HUES6 (cell line): ENCODE measurements at regions not wholly inside any gene's neighbourhood (a gene's known extent, or its start where the extent isn't known, plus 50 kb on each side); places are given as distances from the start of the nearest gene placed in this dataset.

Experiments
- H3K27ac ChIP-seq: 2 replicates; pipeline ENCODE4 v1.7.0; 2013; ENCODE audit warnings: low read depth, mild to moderate bottlenecking, low read length, inconsistent platforms
- H3K27me3 ChIP-seq: 2 replicates; pipeline ENCODE4 v1.6.1; 2013; ENCODE audit warnings: low read length; ENCODE audit not compliant: control insufficient read depth, insufficient read depth
- H3K36me3 ChIP-seq: 2 replicates; pipeline ENCODE4 v1.6.1; 2013; ENCODE audit warnings: low read length; ENCODE audit not compliant: control insufficient read depth, insufficient read depth
- H3K4me1 ChIP-seq: 2 replicates; pipeline ENCODE4 v1.6.1; 2013; ENCODE audit warnings: low read length; ENCODE audit not compliant: control insufficient read depth, insufficient read depth
- H3K4me3 ChIP-seq: 2 replicates; pipeline ENCODE4 v1.5.1; 2013; ENCODE audit warnings: low read depth, low read length
- H3K9ac ChIP-seq: one replicate; pipeline ENCODE4 v1.6.1; 2013; ENCODE audit warnings: mild to moderate bottlenecking, low read length
- H3K9me3 ChIP-seq: 2 replicates; pipeline ENCODE4 v1.6.1; 2013; ENCODE audit warnings: low read depth, low read length; ENCODE audit not compliant: control insufficient read depth, insufficient read depth

DNA sequence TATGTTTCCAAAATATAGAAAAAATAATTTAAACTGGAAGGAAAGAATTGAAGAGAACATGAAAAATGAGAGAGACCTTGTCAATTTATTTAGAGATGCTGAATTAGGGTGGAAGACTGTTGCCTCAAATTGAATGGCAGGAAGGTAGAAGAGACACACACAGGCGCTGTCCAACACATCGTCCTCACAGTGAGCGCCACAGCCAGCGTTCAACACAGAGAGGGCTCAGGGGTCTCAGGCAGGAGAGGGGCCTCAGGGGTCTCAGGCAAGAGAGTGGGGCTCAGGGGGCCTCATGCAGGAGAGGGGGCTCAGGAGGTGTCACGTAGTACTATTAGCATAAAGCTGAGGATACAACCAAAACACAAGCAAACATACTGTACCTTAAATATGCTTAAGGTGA, 65.7 kb downstream of the TMEM18 start:
- no peak overlapping the region for H3K9ac ChIP-seq
- no peaks in the 10 kb centered on the region for H3K4me1 ChIP-seq
- H3K27ac ChIP-seq: no peak overlapping the region
- H3K36me3 ChIP-seq: no peaks in the 10 kb centered on the region
- H3K4me3 ChIP-seq: no peak overlapping the region
- H3K27me3 ChIP-seq: no peaks in the 10 kb centered on the region
- H3K9me3 ChIP-seq: no peaks in the 10 kb centered on the region

DNA sequence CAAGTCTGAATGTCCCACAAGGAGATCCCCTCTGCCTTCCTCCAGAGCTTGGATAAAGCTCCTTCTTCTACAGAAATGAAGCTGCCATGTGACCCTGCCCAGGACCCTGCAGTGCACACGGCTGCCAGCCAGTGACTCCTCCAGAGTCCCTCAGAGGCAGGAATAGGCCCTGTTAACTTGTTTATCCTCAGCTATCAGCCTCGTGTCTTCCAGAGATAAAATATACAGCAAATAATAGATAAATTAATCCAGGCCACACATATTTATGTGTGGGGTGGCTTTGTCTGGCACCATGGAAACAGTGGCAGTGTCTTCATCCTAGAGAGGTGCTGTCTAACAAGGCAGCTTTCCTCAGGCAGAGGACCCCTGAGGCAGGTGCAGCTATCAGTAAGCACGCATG, 66.7 kb downstream of the TMEM18 start:
- Histone ChIP-seq H3K4me3 (no peak overlapping the region), H3K9me3 (no peaks in the 10 kb centered on the region), H3K9ac (no peak overlapping the region), H3K27me3 (no peaks in the 10 kb centered on the region), H3K36me3 (no peaks in the 10 kb centered on the region), H3K27ac (no peak overlapping the region), H3K4me1 (no peaks in the 10 kb centered on the region)

DNA sequence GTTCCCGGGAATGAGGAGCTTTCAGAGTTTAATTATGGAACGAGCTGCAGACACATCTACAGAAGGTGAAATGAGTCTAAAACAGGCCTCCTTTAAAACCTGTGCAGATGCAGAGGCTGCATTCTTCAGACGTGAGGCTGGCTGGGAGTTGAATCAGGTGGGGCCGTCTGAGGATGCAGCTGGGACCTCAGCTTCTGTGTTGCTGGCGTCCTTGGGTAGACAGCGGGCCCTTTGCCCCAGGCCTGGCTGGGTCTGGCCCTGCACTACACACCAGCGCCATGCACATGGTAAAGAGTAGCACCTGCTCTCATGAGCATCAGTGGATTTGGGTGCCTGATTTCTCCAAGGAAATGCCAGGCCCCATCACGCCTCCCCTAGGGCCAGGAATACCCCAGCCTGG, 67.3 kb downstream of the TMEM18 start:
- Histone ChIP-seq H3K9ac (no peak overlapping the region), H3K9me3 (no peaks in the 10 kb centered on the region; the same call in 1 of the 2 replicates), H3K27me3 (no peaks in the 10 kb centered on the region), H3K27ac (no peak overlapping the region), H3K4me3 (no peak overlapping the region), H3K4me1 (no peaks in the 10 kb centered on the region), H3K36me3 (no peaks in the 10 kb centered on the region)

DNA sequence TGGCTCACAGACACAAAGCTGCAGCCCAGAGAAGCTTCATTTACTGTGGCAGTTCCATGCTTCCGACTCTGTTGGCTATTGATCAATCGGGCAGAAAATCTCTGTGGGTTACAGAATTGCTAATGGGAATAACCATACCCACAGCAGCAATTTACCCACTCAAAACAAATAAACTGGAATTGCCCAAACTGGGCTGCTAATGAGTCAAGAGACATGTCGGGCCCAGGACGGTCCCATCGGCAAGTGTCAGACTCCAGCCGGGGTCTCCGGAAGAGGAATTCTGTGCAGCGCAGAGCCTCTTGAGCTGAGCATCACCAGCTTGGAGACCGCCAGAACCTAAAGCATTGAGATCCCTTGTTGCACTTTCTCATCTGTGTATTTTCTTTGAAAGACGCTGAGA, 67.8 kb downstream of the TMEM18 start:
- no peak overlapping the region for H3K4me3 ChIP-seq
- no peaks in the 10 kb centered on the region for H3K4me1 ChIP-seq
- H3K36me3 ChIP-seq: no peaks in the 10 kb centered on the region
- no peaks in the 10 kb centered on the region for H3K27me3 ChIP-seq
- no peak overlapping the region for H3K27ac ChIP-seq
- no peaks in the 10 kb centered on the region; the same call in 1 of the 2 replicates for H3K9me3 ChIP-seq
- H3K9ac ChIP-seq: no peak overlapping the region

DNA sequence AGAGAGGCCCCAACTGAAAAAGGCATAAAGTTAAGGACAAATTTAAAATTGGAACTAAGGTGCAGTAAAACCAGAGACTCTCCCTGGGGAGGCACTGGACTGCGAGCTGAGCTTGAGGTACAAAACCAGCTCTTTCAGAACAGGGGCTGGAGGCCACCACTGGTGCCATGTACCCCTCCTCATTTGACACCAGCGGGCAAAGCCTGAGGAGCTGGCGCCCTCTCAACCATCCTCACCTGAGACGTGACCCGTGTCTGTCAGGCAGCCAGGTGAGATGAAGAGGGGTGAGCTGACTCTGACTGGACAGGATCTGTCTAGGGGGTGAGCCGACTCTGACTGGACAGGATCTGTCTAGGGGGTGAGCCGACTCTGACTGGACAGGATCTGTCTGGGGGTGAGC, 68.5 kb downstream of the TMEM18 start:
- H3K9ac ChIP-seq: no peak overlapping the region
- no peak overlapping the region for H3K27ac ChIP-seq
- no peaks in the 10 kb centered on the region for H3K36me3 ChIP-seq
- no peaks in the 10 kb centered on the region for H3K4me1 ChIP-seq
- H3K27me3 ChIP-seq: no peaks in the 10 kb centered on the region
- no peaks in the 10 kb centered on the region; the same call in 1 of the 2 replicates for H3K9me3 ChIP-seq
- no peak overlapping the region for H3K4me3 ChIP-seq

DNA sequence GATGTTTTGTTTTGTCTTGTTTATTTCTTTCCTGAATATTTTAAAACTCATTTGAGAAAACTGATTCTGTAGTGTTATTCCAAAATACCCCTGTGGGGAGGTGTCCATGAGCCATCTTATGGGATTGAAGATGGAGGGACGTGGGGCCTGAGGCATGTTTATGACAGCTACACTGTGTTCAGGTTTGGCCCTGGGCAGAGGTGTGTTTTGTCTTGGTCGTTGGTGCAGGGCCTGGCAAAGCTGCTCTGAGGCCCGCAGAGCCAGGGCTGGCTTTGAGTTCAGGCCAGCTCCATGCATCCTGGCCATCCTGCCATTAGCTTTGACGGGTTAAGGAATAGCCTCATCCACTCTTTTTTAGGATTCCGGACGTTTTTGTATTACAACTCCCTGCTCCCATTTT, 68.9 kb downstream of the TMEM18 start:
- Histone ChIP-seq H3K27ac (no peak overlapping the region), H3K4me3 (no peak overlapping the region), H3K27me3 (no peaks in the 10 kb centered on the region), H3K9me3 (no peaks in the 10 kb centered on the region; the same call in 1 of the 2 replicates), H3K4me1 (no peaks in the 10 kb centered on the region), H3K9ac (no peak overlapping the region), H3K36me3 (no peaks in the 10 kb centered on the region)

DNA sequence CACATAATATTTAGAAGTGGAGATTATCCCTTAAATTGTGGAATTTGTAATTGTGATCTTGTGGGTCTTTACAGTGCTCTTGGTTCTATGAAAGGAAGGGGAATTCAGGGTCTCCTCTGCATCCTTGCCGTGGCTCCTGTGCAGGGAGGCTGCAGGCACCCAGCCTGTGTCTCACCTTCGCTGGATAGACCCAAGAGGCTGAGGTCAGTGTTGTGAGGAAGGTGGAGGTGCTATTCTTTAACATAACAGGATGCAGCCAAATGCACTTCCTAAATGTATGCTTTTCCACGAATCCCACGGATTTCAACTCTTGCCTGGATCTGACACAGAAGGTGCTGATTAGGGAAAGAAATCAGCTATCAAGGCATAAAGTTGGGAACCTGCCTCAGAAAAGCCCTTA, 69.5 kb downstream of the TMEM18 start:
- Histone ChIP-seq H3K4me1 (no peaks in the 10 kb centered on the region), H3K4me3 (no peak overlapping the region), H3K9me3 (no peaks in the 10 kb centered on the region; the same call in 1 of the 2 replicates)

DNA sequence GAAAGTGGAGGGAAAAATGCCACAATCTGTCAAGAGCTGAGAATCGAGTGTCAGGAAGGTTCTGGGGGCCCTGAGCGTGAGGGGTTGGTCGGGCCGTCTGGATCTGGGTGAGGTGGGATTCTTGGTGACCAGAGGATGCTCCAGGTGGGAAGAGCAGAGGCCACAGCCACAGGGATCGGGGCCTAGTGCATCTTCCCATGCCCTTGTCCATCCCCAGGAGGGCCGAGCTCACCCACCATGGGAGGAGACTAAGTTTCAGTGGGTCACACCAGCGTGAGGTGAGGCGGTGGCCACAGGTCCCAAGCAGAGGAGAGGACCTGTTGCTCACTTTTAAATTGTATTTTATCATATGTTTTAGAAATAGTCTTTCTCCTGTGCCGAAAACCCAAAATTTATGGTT, 70.0 kb downstream of the TMEM18 start:
- Histone ChIP-seq H3K9ac (no peak overlapping the region), H3K4me1 (no peaks in the 10 kb centered on the region), H3K27me3 (no peaks in the 10 kb centered on the region), H3K4me3 (no peak overlapping the region), H3K27ac (no peak overlapping the region), H3K36me3 (no peaks in the 10 kb centered on the region), H3K9me3 (no peaks in the 10 kb centered on the region; the same call in 1 of the 2 replicates)

More for the DNA sequence above, 69.5 kb downstream of the TMEM18 start:
- no peaks in the 10 kb centered on the region for H3K36me3 ChIP-seq
- H3K27me3 ChIP-seq: no peaks in the 10 kb centered on the region
- no peak overlapping the region for H3K27ac ChIP-seq
- H3K9ac ChIP-seq: no peak overlapping the region

DNA sequence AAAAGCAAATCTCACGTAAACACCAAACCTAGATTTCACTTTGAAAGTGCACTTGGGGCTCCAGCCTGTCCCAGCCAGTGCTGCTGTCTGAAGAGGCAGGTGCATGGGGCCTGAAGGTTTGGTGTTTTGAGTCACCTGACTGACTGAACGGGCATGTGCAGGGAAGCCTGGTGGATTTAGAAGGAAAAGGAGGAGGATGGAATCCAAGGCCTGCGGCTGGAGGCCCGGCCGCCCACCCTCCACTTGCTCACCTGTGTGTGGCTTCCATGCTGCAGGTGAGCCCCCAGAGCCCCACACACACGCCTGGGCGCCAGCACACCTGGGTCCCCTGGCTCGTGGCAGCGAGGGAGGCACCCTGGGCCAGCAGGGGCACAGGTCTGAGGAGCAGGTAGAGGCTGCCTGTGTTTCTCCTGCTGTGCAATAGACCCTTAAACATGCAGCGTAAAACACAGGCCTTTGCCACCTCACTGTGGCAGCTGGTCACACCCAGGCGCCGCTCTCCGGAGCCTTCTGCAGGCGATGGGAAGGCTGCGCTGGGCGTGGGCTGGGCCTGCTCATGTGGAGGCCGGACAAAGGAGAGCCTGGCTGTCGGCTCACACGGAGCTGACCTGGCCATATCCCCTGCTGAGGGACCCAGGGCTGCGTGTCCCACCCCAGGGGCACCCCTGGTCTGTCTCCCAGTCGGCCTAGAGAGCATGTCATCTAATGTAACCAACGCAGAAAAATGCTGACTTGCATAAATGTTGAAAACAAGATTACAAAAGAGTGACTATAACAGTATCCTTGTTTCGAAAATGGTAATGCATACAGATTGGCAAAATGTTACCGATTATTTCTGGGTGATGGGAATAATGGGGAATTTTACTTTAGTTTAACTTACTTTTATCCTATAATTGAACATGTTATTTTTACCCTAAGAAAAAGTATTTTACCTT, 71.3 kb downstream of the TMEM18 start:
- Histone ChIP-seq H3K4me1 (no peaks in the 10 kb centered on the region), H3K9me3 (no peaks in the 10 kb centered on the region; the same call in 1 of the 2 replicates), H3K27me3 (no peaks in the 10 kb centered on the region), H3K27ac (no peak overlapping the region), H3K36me3 (no peaks in the 10 kb centered on the region), H3K4me3 (no peak overlapping the region), H3K9ac (no peak overlapping the region)

DNA sequence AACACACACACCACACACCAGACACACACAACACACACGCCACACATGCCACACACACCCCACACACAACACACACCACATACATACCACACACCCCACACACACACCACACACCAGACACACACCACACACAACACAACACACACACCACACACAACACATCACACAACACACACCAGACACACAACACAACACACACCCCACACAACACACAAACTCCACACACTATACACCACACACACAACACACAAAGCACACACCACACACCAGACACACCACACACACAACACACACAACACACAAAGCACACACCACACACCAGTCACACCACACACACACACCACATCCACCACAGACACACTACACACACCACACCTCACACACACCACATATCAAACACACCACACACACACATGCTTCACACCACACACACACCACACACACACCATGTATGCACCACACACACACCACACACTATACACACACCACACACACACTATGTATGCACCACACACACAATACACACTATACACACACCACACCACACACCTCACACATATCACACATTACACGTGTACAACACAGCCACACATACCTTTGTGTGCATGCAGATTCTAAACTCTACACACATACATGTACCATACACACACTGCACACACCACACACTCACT, 72.2 kb downstream of the TMEM18 start:
- no peaks in the 10 kb centered on the region for H3K4me1 ChIP-seq
- no peak overlapping the region for H3K4me3 ChIP-seq
- H3K9me3 ChIP-seq: no peaks in the 10 kb centered on the region; the same call in 1 of the 2 replicates
- H3K27me3 ChIP-seq: no peaks in the 10 kb centered on the region
- no peak overlapping the region for H3K9ac ChIP-seq
- H3K36me3 ChIP-seq: no peaks in the 10 kb centered on the region
- no peak overlapping the region for H3K27ac ChIP-seq

DNA sequence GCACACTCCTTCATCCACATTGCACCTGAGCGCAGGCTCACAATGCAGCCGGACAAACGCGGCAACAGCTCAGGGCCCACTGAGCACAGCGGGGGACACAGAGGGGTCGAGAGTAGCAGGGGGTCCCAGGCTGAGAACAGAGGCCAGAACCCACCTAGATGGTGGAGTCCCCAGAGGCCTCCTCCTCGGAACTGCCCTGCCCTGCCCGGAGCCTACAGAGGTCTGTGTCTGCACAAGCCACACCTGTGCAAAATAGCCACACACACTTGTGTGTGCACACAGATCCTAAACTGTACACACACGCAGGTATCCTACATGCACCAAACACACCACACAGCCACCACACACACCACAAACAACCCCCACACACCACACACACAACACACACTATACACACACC, 72.8 kb downstream of the TMEM18 start:
- Histone ChIP-seq H3K4me3 (no peak overlapping the region), H3K27me3 (no peaks in the 10 kb centered on the region), H3K9me3 (no peaks in the 10 kb centered on the region; the same call in 1 of the 2 replicates), H3K9ac (no peak overlapping the region), H3K4me1 (no peaks in the 10 kb centered on the region), H3K36me3 (no peaks in the 10 kb centered on the region), H3K27ac (no peak overlapping the region)
